ENCODE measurements at regions not wholly inside any gene's neighbourhood (a gene's known extent, or its start where the extent isn't known, plus 50 kb on each side); places are given as distances from the start of the nearest gene placed in this dataset.

DNA sequence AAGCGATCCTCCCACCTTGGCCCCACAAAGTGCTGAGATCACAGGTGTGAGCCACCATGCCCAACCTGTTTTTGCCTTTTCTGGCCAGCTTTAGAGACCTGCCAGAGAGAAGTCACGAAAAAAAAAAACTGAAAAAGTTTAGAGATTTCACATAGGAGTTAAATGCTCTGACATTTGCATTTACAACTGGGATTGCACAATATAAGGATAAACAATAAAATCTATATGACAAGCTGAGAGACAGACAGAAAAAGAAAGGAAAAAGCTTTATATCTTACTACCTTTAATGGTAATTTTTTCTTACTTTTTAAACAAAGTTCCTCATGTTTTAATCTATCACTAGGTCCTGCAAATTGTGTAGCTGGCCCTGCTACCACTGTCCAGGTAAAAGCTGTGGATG, 466.5 kb downstream of the TXNL1 start:
- no peak for TF ChIP-seq EZH2 (IDR thresholded peaks at IDR 0.05; ENCODE audit: borderline replicate concordance, low read length)
- TF ChIP-seq, protein P1, sequence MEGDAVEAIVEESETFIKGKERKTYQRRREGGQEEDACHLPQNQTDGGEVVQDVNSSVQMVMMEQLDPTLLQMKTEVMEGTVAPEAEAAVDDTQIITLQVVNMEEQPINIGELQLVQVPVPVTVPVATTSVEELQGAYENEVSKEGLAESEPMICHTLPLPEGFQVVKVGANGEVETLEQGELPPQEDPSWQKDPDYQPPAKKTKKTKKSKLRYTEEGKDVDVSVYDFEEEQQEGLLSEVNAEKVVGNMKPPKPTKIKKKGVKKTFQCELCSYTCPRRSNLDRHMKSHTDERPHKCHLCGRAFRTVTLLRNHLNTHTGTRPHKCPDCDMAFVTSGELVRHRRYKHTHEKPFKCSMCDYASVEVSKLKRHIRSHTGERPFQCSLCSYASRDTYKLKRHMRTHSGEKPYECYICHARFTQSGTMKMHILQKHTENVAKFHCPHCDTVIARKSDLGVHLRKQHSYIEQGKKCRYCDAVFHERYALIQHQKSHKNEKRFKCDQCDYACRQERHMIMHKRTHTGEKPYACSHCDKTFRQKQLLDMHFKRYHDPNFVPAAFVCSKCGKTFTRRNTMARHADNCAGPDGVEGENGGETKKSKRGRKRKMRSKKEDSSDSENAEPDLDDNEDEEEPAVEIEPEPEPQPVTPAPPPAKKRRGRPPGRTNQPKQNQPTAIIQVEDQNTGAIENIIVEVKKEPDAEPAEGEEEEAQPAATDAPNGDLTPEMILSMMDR (IDR thresholded peaks at IDR 0.05; ENCODE audit: low read length), result no peak

All from OCI-LY1 (cell line).